HG03097 (cell line): ENCODE measurements at regions not wholly inside any gene's neighbourhood (a gene's known extent, or its start where the extent isn't known, plus 50 kb on each side); places are given as distances from the start of the nearest gene placed in this dataset.
"Not testable (repeated sequence)": the region's sequence is repeated elsewhere in the genome, so short reads cannot be mapped to it uniquely, and the experiment has no call there.

Experiments used
- ATAC-seq: cut with Tn5 transposase; IDR thresholded peaks from one replicate; pipeline ENCODE4 v1.9.1; 2021; ENCODE audit not compliant: unreplicated experiment, low FRiP score

- no peak for ATAC-seq
Measured at GRCh38 chr6:80605165-80605989, 498.9 kb downstream of the BCKDHB start.

GRCh38 chr6:80603679-80604078, 497.2 kb downstream of the BCKDHB start:
- no peak for ATAC-seq

GRCh38 chr6:80594461-80594860, 488.0 kb downstream of the BCKDHB start:
- ATAC-seq = no peak

GRCh38 chr6:80592436-80592835, 486.0 kb downstream of the BCKDHB start:
- no peak for ATAC-seq

GRCh38 chr6:80586242-80586641, 479.8 kb downstream of the BCKDHB start:
- ATAC-seq = no peak

- no peak for ATAC-seq
Measured at GRCh38 chr6:80579391-80580023, 473.0 kb downstream of the BCKDHB start.

GRCh38 chr6:80573320-80573719, 466.8 kb downstream of the BCKDHB start:
- ATAC-seq = not testable (repeated sequence)

- ATAC-seq = no peak
Measured at GRCh38 chr6:80566361-80566760, 459.9 kb downstream of the BCKDHB start.

GRCh38 chr6:80553071-80553740, 446.7 kb downstream of the BCKDHB start:
- no peak for ATAC-seq

GRCh38 chr6:80550748-80551147, 444.3 kb downstream of the BCKDHB start:
- ATAC-seq = no peak

GRCh38 chr6:80550281-80550680, 443.8 kb downstream of the BCKDHB start:
- no peak for ATAC-seq

GRCh38 chr6:80548532-80548931, 442.1 kb downstream of the BCKDHB start:
- no peak for ATAC-seq

GRCh38 chr6:80547827-80548226, 441.4 kb downstream of the BCKDHB start:
- ATAC-seq = no peak

- no peak for ATAC-seq
Measured at GRCh38 chr6:80544976-80545722, 438.7 kb downstream of the BCKDHB start.

GRCh38 chr6:80544555-80544954, 438.1 kb downstream of the BCKDHB start:
- ATAC-seq = no peak

GRCh38 chr6:80543598-80544222, 437.2 kb downstream of the BCKDHB start:
- ATAC-seq = no peak

- ATAC-seq = no peak
Measured at GRCh38 chr6:80543151-80543550, 436.7 kb downstream of the BCKDHB start.

GRCh38 chr6:80541886-80542285, 435.4 kb downstream of the BCKDHB start:
- no peak for ATAC-seq

GRCh38 chr6:80541181-80541580, 434.7 kb downstream of the BCKDHB start:
- peak; percentile 52 for ATAC-seq

GRCh38 chr6:80540700-80541099, 434.2 kb downstream of the BCKDHB start:
- ATAC-seq = no peak
